HepG2 (cell line): ENCODE measurements at regions not wholly inside any gene's neighbourhood (a gene's known extent, or its start where the extent isn't known, plus 50 kb on each side); places are given as distances from the start of the nearest gene placed in this dataset.

Experiments
- ATAC-seq: fragments of 200-7000 bp; cut with Tn5 transposase; 3 replicates; pipeline ENCODE4 v1.9.1; 2020; ENCODE audit warnings: mild to moderate bottlenecking, moderate library complexity
- BruUV-seq: library from RNA; stranded (reverse); fragments of 400-500 nt; replicated peaks from 2 replicates; lab custom pipeline; 2021; lab: Mats Ljungman, UMichigan
- CTCF ChIA-PET: fragments of 300-600 bp; formaldehyde crosslinking; extraction: SDS; loops from one replicate; lab custom pipeline; 2021; ENCODE audit warnings: low total read pairs, inconsistent platforms, low intra/inter-chr PET ratio; lab: Yijun Ruan, JAX
- POLR2A ChIA-PET: fragments of 350-600 bp; sonication (Branson Sonifier 250); formaldehyde crosslinking; loops from one replicate; lab custom pipeline; 2020; ENCODE audit warnings: antibody characterized with exemption, inconsistent platforms; lab: Yijun Ruan, JAX
- DNase-seq: peaks from one replicate; pipeline ENCODE4 v3.0.0-alpha.2; 2015; ENCODE audit warnings: low spot score
- FAIRE-seq: peaks from 3 replicates; lab custom pipeline; 2011; peaks lifted over from hg19 to GRCh38; lab: Jason Lieb, UNC
- H2AFZ ChIP-seq: one replicate; pipeline ENCODE4 v1.6.1; 2011; ENCODE audit warnings: low read length, inconsistent platforms
- H3K27ac ChIP-seq: fragments of 300-600 bp; 3 replicates; pipeline ENCODE4 v1.8.0; 2011; ENCODE audit warnings: mixed run types, mild to moderate bottlenecking, mixed read lengths, low read length, inconsistent platforms; ENCODE audit not compliant: insufficient read depth; ENCODE audit errors: extremely low read length
- H3K27me3 ChIP-seq, 2 experiments: fragments of 200-600 bp in 1 of 2; 2 replicates in 1 of 2; 3 replicates in 1 of 2; pipeline versions ENCODE4 v1.6.0 to v1.8.0; 2011; ENCODE audit warnings: low read length in 2 of 2, mild to moderate bottlenecking in 2 of 2, moderate library complexity in 2 of 2, inconsistent platforms in 1 of 2; ENCODE audit not compliant: insufficient read depth in 2 of 2, control insufficient read depth in 1 of 2
- H3K36me3 ChIP-seq, 2 experiments: fragments of 200-600 bp in 1 of 2; replicated peaks in 1 of 2; 2 replicates in 1 of 2; 3 replicates in 1 of 2; pipeline versions ENCODE4 v1.5.1 to v1.8.0; 2011; ENCODE audit warnings: low read length in 2 of 2, inconsistent platforms in 1 of 2; ENCODE audit not compliant: insufficient read depth in 2 of 2, control insufficient read depth in 1 of 2
- H3K4me1 ChIP-seq: 2 replicates; pipeline ENCODE4 v1.5.1; 2012; ENCODE audit warnings: low read length, inconsistent platforms; ENCODE audit not compliant: insufficient read depth
- H3K4me2 ChIP-seq: 2 replicates; pipeline ENCODE4 v1.6.0; 2011; ENCODE audit warnings: low read depth, low read length, inconsistent platforms
- H3K4me3 ChIP-seq, 3 experiments: fragments of 200-600 bp in 1 of 3; sonication (generic), shearing (Covaris generic) in 1 of 3; replicated peaks in 1 of 3; 2 replicates each; pipeline ENCODE4 v1.5.1; 2011 to 2016; ENCODE audit warnings: low read length in 3 of 3, inconsistent platforms in 2 of 3, low read depth in 2 of 3, mild to moderate bottlenecking in 2 of 3, control low read depth in 1 of 3, mixed read lengths in 1 of 3; ENCODE audit not compliant: insufficient read depth in 1 of 3
- H3K79me2 ChIP-seq: one replicate; pipeline ENCODE4 v1.6.1; 2011; ENCODE audit warnings: low read length, inconsistent platforms; ENCODE audit not compliant: insufficient read depth
- H3K9ac ChIP-seq: 2 replicates; pipeline ENCODE4 v1.6.0; 2011; ENCODE audit warnings: mild to moderate bottlenecking, low read depth, low read length, inconsistent platforms; ENCODE audit not compliant: insufficient read depth
- H3K9me3 ChIP-seq: 2 replicates; pipeline ENCODE4 v1.5.1; 2012; ENCODE audit warnings: mild to moderate bottlenecking, low read length
- H4K20me1 ChIP-seq: 2 replicates; pipeline ENCODE4 v1.6.0; 2011; ENCODE audit warnings: inconsistent platforms, mild to moderate bottlenecking, low read length, moderate library complexity; ENCODE audit not compliant: insufficient read depth
- ARNTL ChIP-seq: sonication (generic); formaldehyde crosslinking; IDR thresholded peaks from 2 replicates; pipeline ENCODE4 v1.4.0; 2020; ENCODE audit warnings: mild to moderate bottlenecking, missing genetic modification reagents
- CERS6 ChIP-seq: sonication (generic); formaldehyde crosslinking; IDR thresholded peaks from 2 replicates; pipeline ENCODE4 v1.5.0; 2020; ENCODE audit warnings: missing genetic modification reagents
- FOXK2 ChIP-seq: fragments of 450-650 bp; IDR thresholded peaks from 2 replicates; pipeline ENCODE4 v1.6.1; 2016
- HES4 ChIP-seq: sonication (generic); formaldehyde crosslinking; IDR thresholded peaks from 2 replicates; pipeline ENCODE4 v1.9.0; 2021; ENCODE audit warnings: mild to moderate bottlenecking, missing genetic modification reagents, borderline replicate concordance
- JARID2 ChIP-seq: sonication (generic); formaldehyde crosslinking; IDR thresholded peaks from 2 replicates; pipeline ENCODE4 v1.8.1; 2023; ENCODE audit warnings: missing genetic modification reagents, inconsistent platforms; ENCODE audit not compliant: insufficient replicate concordance
- LCORL ChIP-seq, 2 experiments: fragments of 450-650 bp in 1 of 2; sonication (generic) in 1 of 2; formaldehyde crosslinking in 1 of 2; IDR thresholded peaks; 2 replicates each; pipeline versions ENCODE4 v1.5.0 to v1.6.1; 2017 to 2020; ENCODE audit warnings: antibody characterized with exemption in 1 of 2, missing genetic modification reagents in 1 of 2
- NFE2 ChIP-seq: sonication (generic); formaldehyde crosslinking; IDR thresholded peaks from 2 replicates; pipeline ENCODE4 v1.4.0; 2020; ENCODE audit warnings: missing genetic modification reagents
- NR3C1 ChIP-seq: sonication (generic); formaldehyde crosslinking; IDR thresholded peaks from 2 replicates; pipeline ENCODE4 v1.4.0; 2020; ENCODE audit warnings: missing genetic modification reagents
- RAD51 ChIP-seq: fragments of 450-650 bp; IDR thresholded peaks from 2 replicates; pipeline ENCODE4 v1.6.1; 2016; ENCODE audit warnings: borderline replicate concordance
- SIN3B ChIP-seq: fragments of 150-350 bp; IDR thresholded peaks from 2 replicates; pipeline ENCODE4 v1.6.1; 2014; ENCODE audit warnings: low read length
- SRY ChIP-seq: sonication (generic); formaldehyde crosslinking; IDR thresholded peaks from 2 replicates; pipeline ENCODE4 v1.8.0; 2022; ENCODE audit warnings: mild to moderate bottlenecking, missing genetic modification reagents
- STAG1 ChIP-seq: sonication (generic); formaldehyde crosslinking; IDR thresholded peaks from 2 replicates; pipeline ENCODE4 v1.4.0; 2020; ENCODE audit warnings: missing genetic modification reagents
- XRCC5 ChIP-seq: fragments of 200-400 bp; formaldehyde crosslinking; optimal IDR thresholded peaks from 2 replicates; pipeline ENCODE3; 2017; ENCODE audit warnings: mild to moderate bottlenecking, low read length
- ZFYVE20 ChIP-seq: sonication (generic); formaldehyde crosslinking; IDR thresholded peaks from 2 replicates; pipeline ENCODE4 v1.8.0; 2023; ENCODE audit warnings: low read depth, mild to moderate bottlenecking, moderate library complexity, missing genetic modification reagents, borderline replicate concordance
- ZNF10 ChIP-seq: sonication (generic); formaldehyde crosslinking; IDR thresholded peaks from 2 replicates; pipeline ENCODE4 v1.4.0; 2020; ENCODE audit warnings: mild to moderate bottlenecking, low read depth, missing genetic modification reagents, borderline replicate concordance
- WGBS: methylation state at CpG from one replicate; pipeline ENCODE4 v1.1.6; 2017; ENCODE audit warnings: low lambda C conversion rate; 5-methylcytosine and 5-hydroxymethylcytosine counted together
- in situ Hi-C: cut with HindIII; loops from 2 replicates; pipeline ENCODE4 v1.10.0; 2017; ENCODE audit warnings: low pct_unique_long_range_greater_than_20kb; ENCODE audit not compliant: extremely low pct_ligation_motif_present
- intact Hi-C: fragments of 100-400 bp; cut with micrococcal nuclease; formaldehyde crosslinking; loops from one replicate; pipeline ENCODE4 v1.10.0; 2022; ENCODE audit not compliant: unreplicated experiment
- TF ChIP-seq, protein P1 (sequence below): sonication (generic); formaldehyde crosslinking; IDR thresholded peaks from 2 replicates; pipeline ENCODE4 v1.4.0; 2020; ENCODE audit warnings: missing genetic modification reagents, borderline replicate concordance
- TF ChIP-seq, protein P2 (sequence below): sonication (generic); formaldehyde crosslinking; IDR thresholded peaks from 2 replicates; pipeline ENCODE4 v1.9.0; 2021; ENCODE audit warnings: missing genetic modification reagents, borderline replicate concordance

DNA sequence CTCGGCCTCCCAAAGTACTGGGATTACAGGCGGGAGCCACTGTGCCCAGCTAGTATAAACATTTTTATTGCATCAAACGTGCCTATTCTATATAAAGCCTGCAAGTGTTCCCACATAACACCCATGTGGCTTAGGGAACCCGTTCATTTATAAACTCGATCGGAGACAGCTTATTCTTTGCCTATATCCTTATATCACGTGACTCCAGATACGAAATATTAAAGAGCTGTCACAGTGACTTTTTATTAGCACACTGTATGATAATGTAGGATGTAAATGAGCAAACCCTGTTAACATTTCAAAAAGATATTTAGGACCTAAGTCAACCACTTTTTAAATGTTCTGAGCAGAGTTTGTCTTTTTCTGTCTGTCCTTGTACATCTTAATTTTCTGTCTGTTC is 642.9 kb upstream of the ADARB2 start:
- Histone ChIP-seq H3K9ac (no peak overlapping the region), H3K27me3 (no peaks in the 10 kb centered on the region), H3K9me3 (no peaks in the 10 kb centered on the region), H3K36me3 (no peaks in the 10 kb centered on the region), H3K4me1 (no peaks in the 10 kb centered on the region), H3K4me3 (no peak overlapping the region), H4K20me1 (no peaks in the 10 kb centered on the region), H3K79me2 (no peaks in the 10 kb centered on the region), H2AFZ (no peak overlapping the region), H3K27ac (no peak overlapping the region), H3K4me2 (no peak overlapping the region)
- no peak for FAIRE-seq
- in situ Hi-C loops (no loop called here), intact Hi-C loops (no loop called here)
- ChIA-PET POLR2A (no interaction called here), CTCF (no interaction called here)
- DNase-seq: no peak
- no TSS peak for BruUV-seq
- WGBS: 8% methylated on average over 6 of the region's 8 CpGs
- ATAC-seq: no peak
- TF ChIP-seq RAD51 (peak; percentile 58; the same call in 1 of the 2 replicates), ZNF10 (no peak), LCORL (IDR thresholded peaks at IDR 0.05) (no peak), LCORL (CRISPR knock-in tag; IDR thresholded peaks at IDR 0.05) (no peak), NFE2 (CRISPR knock-in tag) (no peak), ARNTL (CRISPR knock-in tag) (no peak), SRY (no peak), FOXK2 (no peak), JARID2 (CRISPR knock-in tag) (no peak), ZFYVE20 (CRISPR knock-in tag) (no peak)

GRCh38 chr10:2367083-2367482 is 629.8 kb upstream of the ADARB2 start:
- no peak overlapping the region for H2AFZ ChIP-seq
- CTCF ChIA-PET: no interaction called here
- FAIRE-seq (no peak), ATAC-seq (no peak), DNase-seq (no peak)
- H3K9me3 ChIP-seq: no peaks in the 10 kb centered on the region
- no peak overlapping the region for H3K9ac ChIP-seq
- H4K20me1 ChIP-seq: no peaks in the 10 kb centered on the region
- no peak overlapping the region for H3K4me2 ChIP-seq
- BruUV-seq: no TSS peak
- H3K4me1 ChIP-seq: no peaks in the 10 kb centered on the region
- H3K27ac ChIP-seq: no peak overlapping the region
- in situ Hi-C loops (no loop called here), intact Hi-C loops (no loop called here)
- H3K27me3 ChIP-seq: no peaks in the 10 kb centered on the region; a peak in 1 of 5 replicates
- POLR2A ChIA-PET: no interaction called here
- H3K4me3 ChIP-seq: no peak overlapping the region
- 57% methylated on average over 5 of the region's 5 CpGs for WGBS
- H3K36me3 ChIP-seq: no peaks in the 10 kb centered on the region
- H3K79me2 ChIP-seq: no peaks in the 10 kb centered on the region
- TF ChIP-seq NR3C1 (CRISPR knock-in tag) (no peak), STAG1 (CRISPR knock-in tag) (no peak), HES4 (no peak), SIN3B (no peak), CERS6 (CRISPR knock-in tag) (no peak), XRCC5 (no peak)
- TF ChIP-seq, protein P1, sequence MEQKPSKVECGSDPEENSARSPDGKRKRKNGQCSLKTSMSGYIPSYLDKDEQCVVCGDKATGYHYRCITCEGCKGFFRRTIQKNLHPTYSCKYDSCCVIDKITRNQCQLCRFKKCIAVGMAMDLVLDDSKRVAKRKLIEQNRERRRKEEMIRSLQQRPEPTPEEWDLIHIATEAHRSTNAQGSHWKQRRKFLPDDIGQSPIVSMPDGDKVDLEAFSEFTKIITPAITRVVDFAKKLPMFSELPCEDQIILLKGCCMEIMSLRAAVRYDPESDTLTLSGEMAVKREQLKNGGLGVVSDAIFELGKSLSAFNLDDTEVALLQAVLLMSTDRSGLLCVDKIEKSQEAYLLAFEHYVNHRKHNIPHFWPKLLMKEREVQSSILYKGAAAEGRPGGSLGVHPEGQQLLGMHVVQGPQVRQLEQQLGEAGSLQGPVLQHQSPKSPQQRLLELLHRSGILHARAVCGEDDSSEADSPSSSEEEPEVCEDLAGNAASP (CRISPR knock-in tag): no peak
- TF ChIP-seq, protein P2, sequence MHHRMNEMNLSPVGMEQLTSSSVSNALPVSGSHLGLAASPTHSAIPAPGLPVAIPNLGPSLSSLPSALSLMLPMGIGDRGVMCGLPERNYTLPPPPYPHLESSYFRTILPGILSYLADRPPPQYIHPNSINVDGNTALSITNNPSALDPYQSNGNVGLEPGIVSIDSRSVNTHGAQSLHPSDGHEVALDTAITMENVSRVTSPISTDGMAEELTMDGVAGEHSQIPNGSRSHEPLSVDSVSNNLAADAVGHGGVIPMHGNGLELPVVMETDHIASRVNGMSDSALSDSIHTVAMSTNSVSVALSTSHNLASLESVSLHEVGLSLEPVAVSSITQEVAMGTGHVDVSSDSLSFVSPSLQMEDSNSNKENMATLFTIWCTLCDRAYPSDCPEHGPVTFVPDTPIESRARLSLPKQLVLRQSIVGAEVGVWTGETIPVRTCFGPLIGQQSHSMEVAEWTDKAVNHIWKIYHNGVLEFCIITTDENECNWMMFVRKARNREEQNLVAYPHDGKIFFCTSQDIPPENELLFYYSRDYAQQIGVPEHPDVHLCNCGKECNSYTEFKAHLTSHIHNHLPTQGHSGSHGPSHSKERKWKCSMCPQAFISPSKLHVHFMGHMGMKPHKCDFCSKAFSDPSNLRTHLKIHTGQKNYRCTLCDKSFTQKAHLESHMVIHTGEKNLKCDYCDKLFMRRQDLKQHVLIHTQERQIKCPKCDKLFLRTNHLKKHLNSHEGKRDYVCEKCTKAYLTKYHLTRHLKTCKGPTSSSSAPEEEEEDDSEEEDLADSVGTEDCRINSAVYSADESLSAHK (CRISPR knock-in tag): no peak
